NT2/D1 (cell line): ENCODE measurements at regions not wholly inside any gene's neighbourhood (a gene's known extent, or its start where the extent isn't known, plus 50 kb on each side); places are given as distances from the start of the nearest gene placed in this dataset.

Experiments
- SUZ12 ChIP-seq: IDR thresholded peaks from 2 replicates; pipeline ENCODE4 v1.6.1; 2011; ENCODE audit not compliant: insufficient read length, insufficient read depth; ENCODE audit errors: extremely low read depth
- YY1 ChIP-seq: IDR thresholded peaks from 2 replicates; pipeline ENCODE4 v1.6.1; 2011; ENCODE audit not compliant: insufficient read length, insufficient read depth
- ZNF274 ChIP-seq: IDR thresholded peaks from 2 replicates; pipeline ENCODE4 v1.6.1; 2011; ENCODE audit warnings: mild to moderate bottlenecking, low read depth, low read length

GRCh38 chr5:145586661-145587307 is 248.4 kb downstream of the PRELID2 start:
- TF ChIP-seq YY1 (no peak), ZNF274 (no peak), SUZ12 (no peak)
